ENCODE measurements at regions not wholly inside any gene's neighbourhood (a gene's known extent, or its start where the extent isn't known, plus 50 kb on each side); places are given as distances from the start of the nearest gene placed in this dataset.

- TF ChIP-seq CTCF (conservative IDR thresholded peaks at IDR 0.05), result no peak
- peaks cover 3% of the 10 kb centered on the region for H3K9me3 Mint-ChIP-seq
- H3K27ac Mint-ChIP-seq, result no peak overlapping the region
Measured at GRCh38 chr12:89895591-89895990, 187.0 kb upstream of the ATP2B1 start.

GRCh38 chr12:89895101-89895500, 186.5 kb upstream of the ATP2B1 start:
- no peak for TF ChIP-seq CTCF (conservative IDR thresholded peaks at IDR 0.05)
- H3K27ac Mint-ChIP-seq, result no peak overlapping the region

More at GRCh38 chr12:89895591-89895990, 187.0 kb upstream of the ATP2B1 start:
- Mint-ChIP-seq H3K27me3 (no peaks in the 10 kb centered on the region), H3K36me3 (no peaks in the 10 kb centered on the region), H3K4me1 (ENCODE audit: unreplicated experiment) (peaks cover 16% of the 10 kb centered on the region), H3K4me3 (no peak overlapping the region)
- no peak for DNase-seq (ENCODE audit: extremely low spot score, unreplicated experiment)

GRCh38 chr12:89893972-89894706, 185.5 kb upstream of the ATP2B1 start:
- no peak overlapping the region for H3K4me3 Mint-ChIP-seq
- H3K36me3 Mint-ChIP-seq, result no peaks in the 10 kb centered on the region
- H3K9me3 Mint-ChIP-seq, result peaks cover 8% of the 10 kb centered on the region
- H3K27ac Mint-ChIP-seq, result no peak overlapping the region
- no peaks in the 10 kb centered on the region for H3K27me3 Mint-ChIP-seq
- no peak for TF ChIP-seq CTCF (conservative IDR thresholded peaks at IDR 0.05)
- no peak for DNase-seq (ENCODE audit: extremely low spot score, unreplicated experiment)
- H3K4me1 Mint-ChIP-seq (ENCODE audit: unreplicated experiment), result peaks cover 10% of the 10 kb centered on the region

More at GRCh38 chr12:89895101-89895500, 186.5 kb upstream of the ATP2B1 start:
- Mint-ChIP-seq H3K4me3 (no peak overlapping the region), H3K9me3 (peaks cover 8% of the 10 kb centered on the region), H3K27me3 (no peaks in the 10 kb centered on the region), H3K4me1 (ENCODE audit: unreplicated experiment) (peaks cover 16% of the 10 kb centered on the region), H3K36me3 (no peaks in the 10 kb centered on the region)
- no peak for DNase-seq (ENCODE audit: extremely low spot score, unreplicated experiment)

GRCh38 chr12:89892436-89892835, 183.8 kb upstream of the ATP2B1 start:
- Mint-ChIP-seq H3K4me1 (ENCODE audit: unreplicated experiment) (peaks cover 9% of the 10 kb centered on the region), H3K9me3 (peaks cover 8% of the 10 kb centered on the region), H3K27me3 (no peaks in the 10 kb centered on the region), H3K36me3 (no peaks in the 10 kb centered on the region), H3K4me3 (no peak overlapping the region), H3K27ac (no peak overlapping the region)
- TF ChIP-seq CTCF (conservative IDR thresholded peaks at IDR 0.05), result no peak
- no peak for DNase-seq (ENCODE audit: extremely low spot score, unreplicated experiment)

GRCh38 chr12:89891933-89892332, 183.3 kb upstream of the ATP2B1 start:
- no peak for DNase-seq (ENCODE audit: extremely low spot score, unreplicated experiment)
- H3K4me3 Mint-ChIP-seq, result no peak overlapping the region

More at GRCh38 chr12:89891933-89892332, 183.3 kb upstream of the ATP2B1 start:
- Mint-ChIP-seq H3K27me3 (no peaks in the 10 kb centered on the region), H3K36me3 (no peaks in the 10 kb centered on the region), H3K9me3 (peaks cover 8% of the 10 kb centered on the region), H3K4me1 (ENCODE audit: unreplicated experiment) (peaks cover 9% of the 10 kb centered on the region), H3K27ac (no peak overlapping the region)
- TF ChIP-seq CTCF (conservative IDR thresholded peaks at IDR 0.05), result no peak
